SK-N-SH treated with all-trans-retinoic acid at 6 μM for 48 hours (cell line): ENCODE measurements at regions not wholly inside any gene's neighbourhood (a gene's known extent, or its start where the extent isn't known, plus 50 kb on each side); places are given as distances from the start of the nearest gene placed in this dataset.

Experiments used
- ATAC-seq: fragments of 200-7000 bp; cut with Tn5 transposase; 3 replicates; pipeline ENCODE4 v1.9.1; 2020; ENCODE audit warnings: mild to moderate bottlenecking, moderate library complexity
- ARNTL ChIP-seq: fragments of 450-650 bp; formaldehyde crosslinking; IDR thresholded peaks from 2 replicates; pipeline ENCODE4 v1.5.0; 2020; ENCODE audit warnings: low read depth, mild to moderate bottlenecking, moderate library complexity, borderline replicate concordance
- BACH2 ChIP-seq: fragments of 250-450 bp; sonication (Bioruptor Pico); IDR thresholded peaks from 2 replicates; pipeline ENCODE4 v1.9.0; 2021; ENCODE audit warnings: mild to moderate bottlenecking, borderline replicate concordance
- CREB5 ChIP-seq: fragments of 250-450 bp; sonication (Bioruptor Pico); IDR thresholded peaks from 2 replicates; pipeline ENCODE4 v1.5.1; 2020; ENCODE audit warnings: low read depth, mild to moderate bottlenecking, moderate library complexity
- CSDC2 ChIP-seq: fragments of 250-450 bp; sonication (Bioruptor Pico); IDR thresholded peaks from 2 replicates; pipeline ENCODE4 v1.5.0; 2020; ENCODE audit warnings: mild to moderate bottlenecking, moderate library complexity
- ESRRG ChIP-seq: fragments of 250-450 bp; sonication (Bioruptor Pico); IDR thresholded peaks from 2 replicates; pipeline ENCODE4 v1.6.1; 2021; ENCODE audit warnings: mild to moderate bottlenecking
- GLIS3 ChIP-seq: fragments of 250-450 bp; sonication (Bioruptor Pico); IDR thresholded peaks from 2 replicates; pipeline ENCODE4 v1.5.0; 2020; ENCODE audit warnings: mild to moderate bottlenecking, moderate library complexity
- ISL1 ChIP-seq: fragments of 250-450 bp; sonication (Bioruptor Pico); IDR thresholded peaks from 2 replicates; pipeline ENCODE4 v2.1.2; 2022; ENCODE audit warnings: mild to moderate bottlenecking, moderate library complexity
- PATZ1 ChIP-seq: fragments of 250-450 bp; sonication (Bioruptor Pico); IDR thresholded peaks from 2 replicates; pipeline ENCODE4 v1.8.0; 2020; ENCODE audit warnings: mild to moderate bottlenecking, moderate library complexity, borderline replicate concordance
- POU6F1 ChIP-seq: fragments of 250-450 bp; sonication (Bioruptor Pico); IDR thresholded peaks from 2 replicates; pipeline ENCODE4 v1.8.0; 2021; ENCODE audit warnings: low read depth, mild to moderate bottlenecking, moderate library complexity, borderline replicate concordance
- PPARA ChIP-seq: fragments of 250-450 bp; sonication (Bioruptor Pico); IDR thresholded peaks from 2 replicates; pipeline ENCODE4 v1.5.0; 2020; ENCODE audit warnings: mild to moderate bottlenecking, borderline replicate concordance
- RARB ChIP-seq: fragments of 250-450 bp; sonication (Bioruptor Pico); IDR thresholded peaks from 2 replicates; pipeline ENCODE4 v1.8.0; 2021; ENCODE audit warnings: mild to moderate bottlenecking, moderate library complexity
- SNAI2 ChIP-seq: fragments of 250-450 bp; sonication (Bioruptor Pico); IDR thresholded peaks from 2 replicates; pipeline ENCODE4 v1.5.0; 2020; ENCODE audit warnings: mild to moderate bottlenecking, moderate library complexity
- TCF4 ChIP-seq: fragments of 250-450 bp; sonication (Bioruptor Pico); IDR thresholded peaks from 2 replicates; pipeline ENCODE4 v1.8.0; 2021; ENCODE audit warnings: mild to moderate bottlenecking, moderate library complexity, borderline replicate concordance
- ZC3H10 ChIP-seq: fragments of 250-450 bp; sonication (Bioruptor Pico); IDR thresholded peaks from 2 replicates; pipeline ENCODE4 v1.5.1; 2021; ENCODE audit warnings: mild to moderate bottlenecking, moderate library complexity
- ZFP3 ChIP-seq: fragments of 250-450 bp; sonication (Bioruptor Pico); IDR thresholded peaks from 2 replicates; pipeline ENCODE4 v1.5.0; 2020; ENCODE audit warnings: mild to moderate bottlenecking, moderate library complexity
- ZFP30 ChIP-seq: fragments of 450-650 bp; formaldehyde crosslinking; IDR thresholded peaks from 2 replicates; pipeline ENCODE4 v1.5.0; 2022; ENCODE audit warnings: mild to moderate bottlenecking, moderate library complexity
- ZNF565 ChIP-seq: fragments of 450-650 bp; formaldehyde crosslinking; conservative IDR thresholded peaks from 2 replicates; pipeline ENCODE4 v1.5.0; 2020; ENCODE audit warnings: low read depth, mild to moderate bottlenecking, moderate library complexity
- ZNF70 ChIP-seq: fragments of 450-650 bp; formaldehyde crosslinking; IDR thresholded peaks from 2 replicates; pipeline ENCODE4 v1.5.0; 2020; ENCODE audit warnings: mild to moderate bottlenecking, moderate library complexity
- ZNF8 ChIP-seq: fragments of 450-650 bp; formaldehyde crosslinking; IDR thresholded peaks from 2 replicates; pipeline ENCODE4 v1.5.0; 2020; ENCODE audit warnings: mild to moderate bottlenecking, moderate library complexity
- TF ChIP-seq, protein P1 (sequence below): fragments of 250-450 bp; sonication (Bioruptor Pico); IDR thresholded peaks from 2 replicates; pipeline ENCODE4 v1.5.1; 2021; ENCODE audit warnings: mild to moderate bottlenecking, moderate library complexity
- TF ChIP-seq, protein P2 (sequence below): fragments of 250-450 bp; sonication (Bioruptor Pico); IDR thresholded peaks from 2 replicates; pipeline ENCODE4 v1.5.0; 2020; ENCODE audit warnings: mild to moderate bottlenecking, moderate library complexity

GRCh38 chr1:56285554-56286402 is 293.6 kb downstream of the PLPP3 start:
- ATAC-seq, result no peak

GRCh38 chr1:56284928-56285327 is 294.4 kb downstream of the PLPP3 start:
- no peak for ATAC-seq
- no peak for TF ChIP-seq ZNF70 (CRISPR knock-in tag)
- no peak for TF ChIP-seq ISL1 (CRISPR knock-in tag)
- TF ChIP-seq ZFP30 (CRISPR knock-in tag), result no peak
- TF ChIP-seq ZC3H10 (CRISPR knock-in tag), result no peak
- no peak for TF ChIP-seq POU6F1 (CRISPR knock-in tag)
- no peak for TF ChIP-seq ESRRG (CRISPR knock-in tag)
- TF ChIP-seq PATZ1 (CRISPR knock-in tag), result no peak
- TF ChIP-seq ZNF8 (CRISPR knock-in tag), result no peak
- TF ChIP-seq, protein P1, sequence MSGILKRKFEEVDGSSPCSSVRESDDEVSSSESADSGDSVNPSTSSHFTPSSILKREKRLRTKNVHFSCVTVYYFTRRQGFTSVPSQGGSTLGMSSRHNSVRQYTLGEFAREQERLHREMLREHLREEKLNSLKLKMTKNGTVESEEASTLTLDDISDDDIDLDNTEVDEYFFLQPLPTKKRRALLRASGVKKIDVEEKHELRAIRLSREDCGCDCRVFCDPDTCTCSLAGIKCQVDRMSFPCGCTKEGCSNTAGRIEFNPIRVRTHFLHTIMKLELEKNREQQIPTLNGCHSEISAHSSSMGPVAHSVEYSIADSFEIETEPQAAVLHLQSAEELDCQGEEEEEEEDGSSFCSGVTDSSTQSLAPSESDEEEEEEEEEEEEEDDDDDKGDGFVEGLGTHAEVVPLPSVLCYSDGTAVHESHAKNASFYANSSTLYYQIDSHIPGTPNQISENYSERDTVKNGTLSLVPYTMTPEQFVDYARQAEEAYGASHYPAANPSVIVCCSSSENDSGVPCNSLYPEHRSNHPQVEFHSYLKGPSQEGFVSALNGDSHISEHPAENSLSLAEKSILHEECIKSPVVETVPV (CRISPR knock-in tag), result no peak
- no peak for TF ChIP-seq GLIS3 (CRISPR knock-in tag)
- no peak for TF ChIP-seq ZFP3 (CRISPR knock-in tag)
- TF ChIP-seq CREB5 (CRISPR knock-in tag), result no peak
- TF ChIP-seq, protein P2, sequence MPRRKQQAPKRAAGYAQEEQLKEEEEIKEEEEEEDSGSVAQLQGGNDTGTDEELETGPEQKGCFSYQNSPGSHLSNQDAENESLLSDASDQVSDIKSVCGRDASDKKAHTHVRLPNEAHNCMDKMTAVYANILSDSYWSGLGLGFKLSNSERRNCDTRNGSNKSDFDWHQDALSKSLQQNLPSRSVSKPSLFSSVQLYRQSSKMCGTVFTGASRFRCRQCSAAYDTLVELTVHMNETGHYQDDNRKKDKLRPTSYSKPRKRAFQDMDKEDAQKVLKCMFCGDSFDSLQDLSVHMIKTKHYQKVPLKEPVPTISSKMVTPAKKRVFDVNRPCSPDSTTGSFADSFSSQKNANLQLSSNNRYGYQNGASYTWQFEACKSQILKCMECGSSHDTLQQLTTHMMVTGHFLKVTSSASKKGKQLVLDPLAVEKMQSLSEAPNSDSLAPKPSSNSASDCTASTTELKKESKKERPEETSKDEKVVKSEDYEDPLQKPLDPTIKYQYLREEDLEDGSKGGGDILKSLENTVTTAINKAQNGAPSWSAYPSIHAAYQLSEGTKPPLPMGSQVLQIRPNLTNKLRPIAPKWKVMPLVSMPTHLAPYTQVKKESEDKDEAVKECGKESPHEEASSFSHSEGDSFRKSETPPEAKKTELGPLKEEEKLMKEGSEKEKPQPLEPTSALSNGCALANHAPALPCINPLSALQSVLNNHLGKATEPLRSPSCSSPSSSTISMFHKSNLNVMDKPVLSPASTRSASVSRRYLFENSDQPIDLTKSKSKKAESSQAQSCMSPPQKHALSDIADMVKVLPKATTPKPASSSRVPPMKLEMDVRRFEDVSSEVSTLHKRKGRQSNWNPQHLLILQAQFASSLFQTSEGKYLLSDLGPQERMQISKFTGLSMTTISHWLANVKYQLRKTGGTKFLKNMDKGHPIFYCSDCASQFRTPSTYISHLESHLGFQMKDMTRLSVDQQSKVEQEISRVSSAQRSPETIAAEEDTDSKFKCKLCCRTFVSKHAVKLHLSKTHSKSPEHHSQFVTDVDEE (CRISPR knock-in tag), result no peak
- no peak for TF ChIP-seq SNAI2
- TF ChIP-seq ARNTL, result no peak
- TF ChIP-seq PPARA (CRISPR knock-in tag), result no peak
- TF ChIP-seq TCF4 (CRISPR knock-in tag), result no peak
- no peak for TF ChIP-seq CSDC2 (CRISPR knock-in tag)
- no peak for TF ChIP-seq BACH2
- no peak for TF ChIP-seq ZNF565 (CRISPR knock-in tag)

More at GRCh38 chr1:56285554-56286402, 293.6 kb downstream of the PLPP3 start:
- TF ChIP-seq, protein P2 (CRISPR knock-in tag), result no peak
- TF ChIP-seq GLIS3 (CRISPR knock-in tag) (no peak), SNAI2 (no peak), POU6F1 (CRISPR knock-in tag) (no peak), BACH2 (no peak), RARB (CRISPR knock-in tag) (no peak), PPARA (CRISPR knock-in tag) (no peak)
- TF ChIP-seq, all 23 proteins: peak for 0
